H9 (cell line): ENCODE measurements at regions not wholly inside any gene's neighbourhood (a gene's known extent, or its start where the extent isn't known, plus 50 kb on each side); places are given as distances from the start of the nearest gene placed in this dataset.

Source experiments
- DNase-seq: peaks from one replicate; pipeline ENCODE4 v3.0.0-alpha.2; 2017
- H2AFZ ChIP-seq: one replicate; pipeline ENCODE4 v1.6.1; 2013; ENCODE audit warnings: mild to moderate bottlenecking, low read length, control low read depth, moderate library complexity
- H2AK5ac ChIP-seq: 2 replicates; pipeline ENCODE4 v1.6.1; 2013; ENCODE audit warnings: low read length, control low read depth, mixed read lengths; ENCODE audit not compliant: insufficient read length
- H2BK120ac ChIP-seq: one replicate; pipeline ENCODE4 v1.6.1; 2013; ENCODE audit warnings: low read depth, mild to moderate bottlenecking, low read length, control low read depth, inconsistent platforms; ENCODE audit not compliant: poor library complexity, severe bottlenecking
- H2BK12ac ChIP-seq: 2 replicates; pipeline ENCODE4 v1.6.1; 2013; ENCODE audit warnings: low read length, control low read depth, mixed read lengths, low read depth; ENCODE audit not compliant: insufficient read length
- H2BK15ac ChIP-seq: 2 replicates; pipeline ENCODE4 v1.6.1; 2013; ENCODE audit warnings: low read depth, low read length, control low read depth
- H2BK20ac ChIP-seq: one replicate; pipeline ENCODE4 v1.6.1; 2013; ENCODE audit warnings: low read depth, mild to moderate bottlenecking, low read length, control low read depth, inconsistent platforms; ENCODE audit not compliant: poor library complexity, severe bottlenecking
- H2BK5ac ChIP-seq: 2 replicates; pipeline ENCODE4 v1.6.1; 2013; ENCODE audit warnings: low read length, control low read depth, mixed read lengths; ENCODE audit not compliant: insufficient read length
- H3K14ac ChIP-seq: 2 replicates; pipeline ENCODE4 v1.6.1; 2013; ENCODE audit warnings: low read length, control low read depth; ENCODE audit not compliant: insufficient read depth
- H3K18ac ChIP-seq: 2 replicates; pipeline ENCODE4 v1.6.1; 2013; ENCODE audit warnings: low read depth, mild to moderate bottlenecking, mixed read lengths, low read length, control low read depth; ENCODE audit not compliant: insufficient read length
- H3K23ac ChIP-seq: 2 replicates; pipeline ENCODE4 v1.6.1; 2013; ENCODE audit warnings: low read length, control low read depth, mixed read lengths, low read depth; ENCODE audit not compliant: insufficient read length
- H3K23me2 ChIP-seq: 2 replicates; pipeline ENCODE4 v1.6.1; 2013; ENCODE audit warnings: low read depth, mild to moderate bottlenecking, mixed read lengths, low read length, control low read depth; ENCODE audit not compliant: insufficient read length, poor library complexity, severe bottlenecking
- H3K27ac ChIP-seq: 2 replicates; pipeline ENCODE4 v1.5.1; 2013; ENCODE audit warnings: low read length, control low read depth, mixed read lengths, low read depth; ENCODE audit not compliant: insufficient read length
- H3K27me3 ChIP-seq: 2 replicates; pipeline ENCODE4 v1.6.1; 2013; ENCODE audit warnings: low read length, control low read depth, inconsistent platforms; ENCODE audit not compliant: insufficient read depth
- H3K4ac ChIP-seq: 2 replicates; pipeline ENCODE4 v1.6.1; 2013; ENCODE audit warnings: low read depth, mild to moderate bottlenecking, control low read depth, inconsistent platforms, low read length, moderate library complexity
- H3K4me1 ChIP-seq: 2 replicates; pipeline ENCODE4 v1.6.1; 2013; ENCODE audit warnings: low read length, control low read depth, inconsistent platforms; ENCODE audit not compliant: insufficient read depth
- H3K4me2 ChIP-seq: 2 replicates; pipeline ENCODE4 v1.6.1; 2013; ENCODE audit warnings: low read length, control low read depth, mixed read lengths; ENCODE audit not compliant: insufficient read length, insufficient read depth
- H3K56ac ChIP-seq: 2 replicates; pipeline ENCODE4 v1.6.1; 2013; ENCODE audit warnings: low read depth, mild to moderate bottlenecking, mixed read lengths, low read length, control low read depth; ENCODE audit not compliant: insufficient read length
- H3K79me1 ChIP-seq: 2 replicates; pipeline ENCODE4 v1.6.1; 2013; ENCODE audit warnings: low read depth, mild to moderate bottlenecking, moderate library complexity, low read length, control low read depth, inconsistent platforms; ENCODE audit not compliant: insufficient read depth, poor library complexity, severe bottlenecking
- H3K79me2 ChIP-seq: 2 replicates; pipeline ENCODE4 v1.6.1; 2013; ENCODE audit warnings: low read length, control low read depth, inconsistent platforms; ENCODE audit not compliant: insufficient read depth
- H3K9ac ChIP-seq: 2 replicates; pipeline ENCODE4 v1.6.1; 2013; ENCODE audit warnings: low read length, control low read depth, mixed read lengths; ENCODE audit not compliant: insufficient read length; ENCODE audit errors: extremely low read depth
- H3K9me3 ChIP-seq: one replicate; pipeline ENCODE4 v1.6.1; 2013; ENCODE audit warnings: low read depth, low read length, inconsistent platforms; ENCODE audit not compliant: control insufficient read depth
- H3T11ph ChIP-seq: one replicate; pipeline ENCODE4 v1.6.1; 2013; ENCODE audit warnings: mild to moderate bottlenecking, low read length, control low read depth, inconsistent platforms
- H4K20me1 ChIP-seq: one replicate; pipeline ENCODE4 v1.6.1; 2013; ENCODE audit not compliant: control insufficient read depth, insufficient read length, insufficient read depth
- H4K5ac ChIP-seq: 2 replicates; pipeline ENCODE4 v1.6.1; 2013; ENCODE audit warnings: low read depth, mild to moderate bottlenecking, mixed read lengths, low read length, control low read depth; ENCODE audit not compliant: insufficient read length
- H4K8ac ChIP-seq: replicated peaks from 2 replicates; pipeline ENCODE4 v1.6.1; 2013; ENCODE audit warnings: low read length, control low read depth, mixed read lengths, low read depth; ENCODE audit not compliant: insufficient read length
- H4K91ac ChIP-seq: 2 replicates; pipeline ENCODE4 v1.6.1; 2013; ENCODE audit warnings: low read depth, mild to moderate bottlenecking, moderate library complexity, mixed read lengths, low read length, control low read depth; ENCODE audit not compliant: insufficient read length
- H3K27ac Mint-ChIP-seq, 3 experiments: 2 replicates in 2 of 3; 3 replicates in 1 of 3; pipeline ENCODE4 v1.8.0; 2020 to 2021; ENCODE audit warnings: mixed read lengths in 3 of 3, mild to moderate bottlenecking in 1 of 3, moderate library complexity in 1 of 3
- H3K27me3 Mint-ChIP-seq: 2 replicates; pipeline ENCODE4 v1.8.0; 2021; ENCODE audit warnings: low read depth, mild to moderate bottlenecking, moderate library complexity, mixed read lengths
- H3K36me3 Mint-ChIP-seq, 3 experiments: 2 replicates in 2 of 3; 3 replicates in 1 of 3; pipeline ENCODE4 v1.8.0; 2020 to 2021; ENCODE audit warnings: low read depth in 3 of 3, mixed read lengths in 3 of 3; ENCODE audit not compliant: insufficient read depth in 1 of 3
- H3K4me1 Mint-ChIP-seq, 2 experiments: 2 replicates each; pipeline ENCODE4 v1.8.0; 2020; ENCODE audit warnings: mixed read lengths in 2 of 2
- H3K4me3 Mint-ChIP-seq, 2 experiments: 2 replicates in 1 of 2; 3 replicates in 1 of 2; pipeline ENCODE4 v1.8.0; 2020 to 2021; ENCODE audit warnings: mild to moderate bottlenecking in 2 of 2, mixed read lengths in 2 of 2, moderate library complexity in 1 of 2
- H3K9me3 Mint-ChIP-seq, 2 experiments: 2 replicates in 1 of 2; 3 replicates in 1 of 2; pipeline ENCODE4 v1.8.0; 2020; ENCODE audit warnings: mild to moderate bottlenecking in 2 of 2, mixed read lengths in 2 of 2, moderate library complexity in 1 of 2
- WGBS: extraction: QIAGEN DNeasy Blood & Tissue Kit; methylation state at CpG from one replicate; pipeline ENCODE4 v1.1.7; 2013; ENCODE audit warnings: missing lambda C conversion rate, low lambda C conversion rate, mixed read lengths; ENCODE audit not compliant: insufficient read length; ENCODE audit errors: extremely low coverage; 5-methylcytosine and 5-hydroxymethylcytosine counted together
- TF ChIP-seq, protein P1 (sequence below): fragments of 200-600 bp; sonication (generic); conservative IDR thresholded peaks from 3 replicates; pipeline ENCODE4 v1.8.0; 2021; ENCODE audit warnings: antibody characterized with exemption, mild to moderate bottlenecking

GRCh38 chr15:95512906-95513305, 817.6 kb upstream of the NR2F2 start:
- H3K27ac Mint-ChIP-seq, result no peak overlapping the region

More at GRCh38 chr15:95512906-95513305, 817.6 kb upstream of the NR2F2 start:
- no peak overlapping the region for H2BK120ac ChIP-seq
- WGBS, result no CpG with 5 or more reads among the region's 2 CpGs
- no peak overlapping the region for H2BK20ac ChIP-seq
- no peak overlapping the region for H4K8ac ChIP-seq
- H3T11ph ChIP-seq, result no peak overlapping the region
- H4K20me1 ChIP-seq, result no peaks in the 10 kb centered on the region
- H4K91ac ChIP-seq, result no peak overlapping the region
- H2AFZ ChIP-seq, result no peak overlapping the region
- no peaks in the 10 kb centered on the region for H3K9me3 ChIP-seq
- Mint-ChIP-seq H3K4me3 (no peak overlapping the region), H3K4me1 (no peaks in the 10 kb centered on the region), H3K9me3 (no peaks in the 10 kb centered on the region), H3K27me3 (no peaks in the 10 kb centered on the region), H3K36me3 (no peaks in the 10 kb centered on the region)
- no peaks in the 10 kb centered on the region for H3K23me2 ChIP-seq
- H3K27me3 ChIP-seq, result no peaks in the 10 kb centered on the region
- no peak overlapping the region for H3K4ac ChIP-seq
- no peak overlapping the region for H3K23ac ChIP-seq
- H3K79me1 ChIP-seq, result no peaks in the 10 kb centered on the region
- no peak overlapping the region for H3K56ac ChIP-seq
- no peak overlapping the region for H2BK5ac ChIP-seq
- no peak overlapping the region for H3K9ac ChIP-seq
- H3K14ac ChIP-seq, result no peak overlapping the region
- DNase-seq, result no peak
- H3K79me2 ChIP-seq, result no peaks in the 10 kb centered on the region
- no peak overlapping the region for H2BK12ac ChIP-seq
- H4K5ac ChIP-seq, result no peak overlapping the region
- no peak overlapping the region for H3K18ac ChIP-seq
- no peak overlapping the region for H3K4me2 ChIP-seq
- H3K4me1 ChIP-seq, result no peaks in the 10 kb centered on the region
- H2BK15ac ChIP-seq, result no peak overlapping the region
- no peak overlapping the region for H2AK5ac ChIP-seq
- TF ChIP-seq, protein P1, sequence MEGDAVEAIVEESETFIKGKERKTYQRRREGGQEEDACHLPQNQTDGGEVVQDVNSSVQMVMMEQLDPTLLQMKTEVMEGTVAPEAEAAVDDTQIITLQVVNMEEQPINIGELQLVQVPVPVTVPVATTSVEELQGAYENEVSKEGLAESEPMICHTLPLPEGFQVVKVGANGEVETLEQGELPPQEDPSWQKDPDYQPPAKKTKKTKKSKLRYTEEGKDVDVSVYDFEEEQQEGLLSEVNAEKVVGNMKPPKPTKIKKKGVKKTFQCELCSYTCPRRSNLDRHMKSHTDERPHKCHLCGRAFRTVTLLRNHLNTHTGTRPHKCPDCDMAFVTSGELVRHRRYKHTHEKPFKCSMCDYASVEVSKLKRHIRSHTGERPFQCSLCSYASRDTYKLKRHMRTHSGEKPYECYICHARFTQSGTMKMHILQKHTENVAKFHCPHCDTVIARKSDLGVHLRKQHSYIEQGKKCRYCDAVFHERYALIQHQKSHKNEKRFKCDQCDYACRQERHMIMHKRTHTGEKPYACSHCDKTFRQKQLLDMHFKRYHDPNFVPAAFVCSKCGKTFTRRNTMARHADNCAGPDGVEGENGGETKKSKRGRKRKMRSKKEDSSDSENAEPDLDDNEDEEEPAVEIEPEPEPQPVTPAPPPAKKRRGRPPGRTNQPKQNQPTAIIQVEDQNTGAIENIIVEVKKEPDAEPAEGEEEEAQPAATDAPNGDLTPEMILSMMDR, result no peak
- no peak overlapping the region for H3K27ac ChIP-seq
